ENCODE measurements at regions not wholly inside any gene's neighbourhood (a gene's known extent, or its start where the extent isn't known, plus 50 kb on each side); places are given as distances from the start of the nearest gene placed in this dataset.

GRCh38 chr12:59185295-59185694 is 265.0 kb upstream of the LRIG3 start:
- DNase-seq (no peak), ATAC-seq (no peak)
- Histone ChIP-seq H3K27ac (no peak overlapping the region), H3K27me3 (no peaks in the 10 kb centered on the region), H3K9me3 (no peaks in the 10 kb centered on the region), H3K4me1 (no peaks in the 10 kb centered on the region), H3K4me3 (no peak overlapping the region), H3K36me3 (no peaks in the 10 kb centered on the region)
- TF ChIP-seq, protein P1, sequence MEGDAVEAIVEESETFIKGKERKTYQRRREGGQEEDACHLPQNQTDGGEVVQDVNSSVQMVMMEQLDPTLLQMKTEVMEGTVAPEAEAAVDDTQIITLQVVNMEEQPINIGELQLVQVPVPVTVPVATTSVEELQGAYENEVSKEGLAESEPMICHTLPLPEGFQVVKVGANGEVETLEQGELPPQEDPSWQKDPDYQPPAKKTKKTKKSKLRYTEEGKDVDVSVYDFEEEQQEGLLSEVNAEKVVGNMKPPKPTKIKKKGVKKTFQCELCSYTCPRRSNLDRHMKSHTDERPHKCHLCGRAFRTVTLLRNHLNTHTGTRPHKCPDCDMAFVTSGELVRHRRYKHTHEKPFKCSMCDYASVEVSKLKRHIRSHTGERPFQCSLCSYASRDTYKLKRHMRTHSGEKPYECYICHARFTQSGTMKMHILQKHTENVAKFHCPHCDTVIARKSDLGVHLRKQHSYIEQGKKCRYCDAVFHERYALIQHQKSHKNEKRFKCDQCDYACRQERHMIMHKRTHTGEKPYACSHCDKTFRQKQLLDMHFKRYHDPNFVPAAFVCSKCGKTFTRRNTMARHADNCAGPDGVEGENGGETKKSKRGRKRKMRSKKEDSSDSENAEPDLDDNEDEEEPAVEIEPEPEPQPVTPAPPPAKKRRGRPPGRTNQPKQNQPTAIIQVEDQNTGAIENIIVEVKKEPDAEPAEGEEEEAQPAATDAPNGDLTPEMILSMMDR (IDR thresholded peaks at IDR 0.05): no peak
- intact Hi-C loops (cut with DNase I): no loop called here

DNA sequence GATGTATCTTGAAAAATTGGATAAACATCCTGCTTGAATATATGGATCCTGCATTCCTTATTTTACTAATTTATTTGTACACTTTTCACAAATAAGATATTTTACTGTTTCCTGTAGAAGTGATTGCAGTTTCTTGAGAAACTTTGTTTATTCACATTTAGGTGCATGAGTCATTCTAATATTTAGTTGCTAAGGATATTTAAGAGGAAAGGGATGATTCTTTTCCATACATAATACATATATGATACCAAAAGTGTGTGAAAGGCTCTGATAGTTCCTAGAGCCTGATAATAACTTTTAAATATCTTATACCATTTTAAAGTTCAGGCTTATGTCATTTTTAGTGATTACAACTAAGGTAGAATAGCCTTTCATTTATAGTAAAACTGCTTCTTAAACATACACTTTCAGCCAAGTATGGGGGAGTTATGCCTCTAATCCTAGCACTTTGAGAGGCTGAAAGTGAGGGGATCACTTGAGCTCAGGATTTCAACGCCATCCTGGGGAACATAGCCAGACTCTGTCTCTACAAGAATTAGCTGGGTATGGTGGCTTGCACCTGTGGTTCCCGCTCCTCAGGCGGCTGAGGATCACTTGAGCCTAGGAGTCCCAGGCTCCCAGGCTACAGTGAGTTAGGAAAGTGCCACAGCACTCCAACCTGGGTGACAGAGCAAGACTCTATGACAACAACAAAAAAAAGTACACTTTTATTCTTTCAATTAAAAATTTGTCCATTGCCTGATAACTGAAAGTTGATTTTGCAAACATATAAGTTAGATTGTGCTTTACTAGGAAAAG is 262.6 kb upstream of the LRIG3 start:
- intact Hi-C loops (cut with DNase I): no loop called here

GRCh38 chr12:59182191-59182590 is 261.9 kb upstream of the LRIG3 start:
- Histone ChIP-seq H3K36me3 (no peaks in the 10 kb centered on the region), H3K4me3 (no peak overlapping the region), H3K27ac (no peak overlapping the region), H3K4me1 (no peaks in the 10 kb centered on the region), H3K9me3 (no peaks in the 10 kb centered on the region), H3K27me3 (no peaks in the 10 kb centered on the region)
- DNase-seq (no peak), ATAC-seq (no peak)
- TF ChIP-seq, protein P1 (IDR thresholded peaks at IDR 0.05): no peak
- intact Hi-C loops (cut with DNase I): no loop called here

More for the DNA sequence above, 262.6 kb upstream of the LRIG3 start:
- Histone ChIP-seq H3K9me3 (no peaks in the 10 kb centered on the region), H3K27ac (no peak overlapping the region), H3K36me3 (no peaks in the 10 kb centered on the region), H3K4me3 (no peak overlapping the region), H3K27me3 (no peaks in the 10 kb centered on the region), H3K4me1 (no peaks in the 10 kb centered on the region)
- TF ChIP-seq, protein P1 (IDR thresholded peaks at IDR 0.05): no peak
- DNase-seq (no peak), ATAC-seq (no peak)

DNA sequence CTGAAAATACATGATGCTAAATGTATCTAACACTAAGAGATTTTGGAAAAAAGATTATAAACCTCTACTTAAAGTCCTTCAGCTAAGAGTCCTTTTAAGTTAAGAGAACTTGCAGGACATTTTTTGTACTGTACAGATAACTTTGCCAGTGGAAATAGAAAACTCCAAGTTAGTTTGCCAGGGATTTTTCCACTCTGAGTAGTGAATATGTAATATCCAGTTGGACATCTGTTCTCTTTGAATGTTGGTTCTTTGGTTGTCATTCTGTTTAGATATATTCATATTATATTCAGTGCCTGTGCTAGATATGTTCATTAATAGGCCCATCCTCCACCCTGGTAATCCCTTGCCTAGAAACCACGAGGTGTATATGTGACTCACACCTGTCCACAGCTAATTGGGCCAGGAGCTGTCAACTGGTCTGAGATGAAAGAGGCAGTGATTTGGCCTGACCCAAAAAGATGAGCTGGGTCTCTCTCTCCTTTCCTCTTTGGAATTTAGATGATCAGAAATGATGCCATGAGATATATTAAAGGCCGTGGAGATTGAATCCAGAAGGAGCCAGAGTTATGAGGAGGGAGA is 261.0 kb upstream of the LRIG3 start:
- Histone ChIP-seq H3K36me3 (no peaks in the 10 kb centered on the region), H3K9me3 (no peaks in the 10 kb centered on the region), H3K4me3 (no peak overlapping the region), H3K27ac (no peak overlapping the region), H3K27me3 (no peaks in the 10 kb centered on the region), H3K4me1 (no peaks in the 10 kb centered on the region)
- TF ChIP-seq, protein P1 (IDR thresholded peaks at IDR 0.05): no peak
- intact Hi-C loops (cut with DNase I): no loop called here
- DNase-seq (no peak), ATAC-seq (no peak)

DNA sequence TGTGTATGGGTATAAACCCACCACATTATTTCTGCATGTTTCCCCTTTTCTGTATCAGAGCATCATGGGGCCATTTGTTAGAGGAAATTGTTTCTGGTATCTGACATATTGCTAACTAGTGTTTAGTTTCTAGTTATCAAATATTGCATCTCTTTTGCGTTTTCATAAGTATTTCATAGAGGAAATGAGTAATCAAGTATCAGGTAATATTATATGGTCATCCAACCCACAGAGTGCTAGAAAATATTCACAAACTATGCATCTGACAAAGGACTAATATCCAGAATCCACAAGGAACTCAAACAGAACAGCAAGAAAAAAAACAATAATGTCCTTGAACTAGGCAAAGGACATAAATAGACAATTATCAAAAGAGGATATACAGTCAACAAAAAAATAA is 258.9 kb upstream of the LRIG3 start:
- TF ChIP-seq, protein P1 (IDR thresholded peaks at IDR 0.05): no peak
- Histone ChIP-seq H3K27me3 (no peaks in the 10 kb centered on the region), H3K4me1 (no peaks in the 10 kb centered on the region), H3K4me3 (no peak overlapping the region), H3K27ac (no peak overlapping the region), H3K9me3 (no peaks in the 10 kb centered on the region), H3K36me3 (no peaks in the 10 kb centered on the region)
- ATAC-seq: no peak
- DNase-seq: no peak
- intact Hi-C loops (cut with DNase I): no loop called here

Measured in upper lobe of right lung (tissue), 1 donor.